BJ (cell line): ENCODE measurements at regions not wholly inside any gene's neighbourhood (a gene's known extent, or its start where the extent isn't known, plus 50 kb on each side); places are given as distances from the start of the nearest gene placed in this dataset.
"Not testable (repeated sequence)": the region's sequence is repeated elsewhere in the genome, so short reads cannot be mapped to it uniquely, and the experiment has no call there.

Experiments
- CTCF ChIA-PET: fragments of 350-600 bp; formaldehyde crosslinking; extraction: SDS; loops from one replicate; lab custom pipeline; 2021; ENCODE audit warnings: antibody characterized with exemption, inconsistent platforms; lab: Yijun Ruan, JAX
- POLR2A ChIA-PET: fragments of 300-600 bp; sonication (Branson Sonifier 250); formaldehyde crosslinking; extraction: SDS; loops from one replicate; lab custom pipeline; 2021; ENCODE audit warnings: antibody characterized with exemption; lab: Charles Lee
- DNase-seq: peaks from one replicate; pipeline ENCODE4 v3.0.0-alpha.2; 2011; ENCODE audit warnings: low read depth
- H3K27me3 ChIP-seq: 2 replicates; pipeline ENCODE4 v1.6.0; 2011; ENCODE audit warnings: low read length; ENCODE audit not compliant: control insufficient read depth, insufficient read depth
- H3K36me3 ChIP-seq: 2 replicates; pipeline ENCODE4 v1.5.1; 2011; ENCODE audit warnings: low read length; ENCODE audit not compliant: control insufficient read depth, insufficient read depth
- H3K4me3 ChIP-seq: 2 replicates; pipeline ENCODE4 v1.5.1; 2011; ENCODE audit warnings: low read depth, mild to moderate bottlenecking, control low read depth, low read length
- TF ChIP-seq, protein P1 (sequence below): IDR thresholded peaks from 2 replicates; pipeline ENCODE4 v1.5.1; 2011; ENCODE audit warnings: low read depth, mild to moderate bottlenecking, control low read depth, inconsistent platforms, low read length, moderate library complexity; ENCODE audit not compliant: insufficient read depth

DNA sequence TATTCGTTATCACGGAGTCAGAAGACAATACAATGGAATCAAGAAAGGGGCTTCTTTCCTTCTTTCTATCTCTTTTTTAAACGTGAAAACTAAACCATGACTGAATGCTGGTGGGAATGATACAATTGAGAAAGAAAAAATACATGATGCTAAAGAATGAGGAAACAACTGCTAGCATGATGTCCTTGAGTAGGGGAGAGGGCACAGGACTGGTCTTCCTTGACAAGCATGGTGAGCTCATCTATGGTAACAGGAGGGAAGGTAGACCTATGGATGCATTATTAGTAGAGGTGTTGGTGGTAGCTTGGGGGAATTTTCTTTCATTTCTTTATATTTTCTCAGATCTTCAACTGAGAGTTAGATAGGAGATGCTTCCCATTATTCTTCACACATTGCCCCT is 88.9 kb upstream of the COL1A2 start:
- POLR2A ChIA-PET = no interaction called here
- Histone ChIP-seq H3K4me3 (no peak overlapping the region), H3K36me3 (no peaks in the 10 kb centered on the region), H3K27me3 (no peaks in the 10 kb centered on the region)
- no peak for DNase-seq
- TF ChIP-seq, protein P1, sequence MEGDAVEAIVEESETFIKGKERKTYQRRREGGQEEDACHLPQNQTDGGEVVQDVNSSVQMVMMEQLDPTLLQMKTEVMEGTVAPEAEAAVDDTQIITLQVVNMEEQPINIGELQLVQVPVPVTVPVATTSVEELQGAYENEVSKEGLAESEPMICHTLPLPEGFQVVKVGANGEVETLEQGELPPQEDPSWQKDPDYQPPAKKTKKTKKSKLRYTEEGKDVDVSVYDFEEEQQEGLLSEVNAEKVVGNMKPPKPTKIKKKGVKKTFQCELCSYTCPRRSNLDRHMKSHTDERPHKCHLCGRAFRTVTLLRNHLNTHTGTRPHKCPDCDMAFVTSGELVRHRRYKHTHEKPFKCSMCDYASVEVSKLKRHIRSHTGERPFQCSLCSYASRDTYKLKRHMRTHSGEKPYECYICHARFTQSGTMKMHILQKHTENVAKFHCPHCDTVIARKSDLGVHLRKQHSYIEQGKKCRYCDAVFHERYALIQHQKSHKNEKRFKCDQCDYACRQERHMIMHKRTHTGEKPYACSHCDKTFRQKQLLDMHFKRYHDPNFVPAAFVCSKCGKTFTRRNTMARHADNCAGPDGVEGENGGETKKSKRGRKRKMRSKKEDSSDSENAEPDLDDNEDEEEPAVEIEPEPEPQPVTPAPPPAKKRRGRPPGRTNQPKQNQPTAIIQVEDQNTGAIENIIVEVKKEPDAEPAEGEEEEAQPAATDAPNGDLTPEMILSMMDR = no peak
- CTCF ChIA-PET = interaction anchor here (1.6 kb wide), 1 partner anchor 131 kb away, joined by 4 read pairs; no protein-coding TSS in a partner anchor

DNA sequence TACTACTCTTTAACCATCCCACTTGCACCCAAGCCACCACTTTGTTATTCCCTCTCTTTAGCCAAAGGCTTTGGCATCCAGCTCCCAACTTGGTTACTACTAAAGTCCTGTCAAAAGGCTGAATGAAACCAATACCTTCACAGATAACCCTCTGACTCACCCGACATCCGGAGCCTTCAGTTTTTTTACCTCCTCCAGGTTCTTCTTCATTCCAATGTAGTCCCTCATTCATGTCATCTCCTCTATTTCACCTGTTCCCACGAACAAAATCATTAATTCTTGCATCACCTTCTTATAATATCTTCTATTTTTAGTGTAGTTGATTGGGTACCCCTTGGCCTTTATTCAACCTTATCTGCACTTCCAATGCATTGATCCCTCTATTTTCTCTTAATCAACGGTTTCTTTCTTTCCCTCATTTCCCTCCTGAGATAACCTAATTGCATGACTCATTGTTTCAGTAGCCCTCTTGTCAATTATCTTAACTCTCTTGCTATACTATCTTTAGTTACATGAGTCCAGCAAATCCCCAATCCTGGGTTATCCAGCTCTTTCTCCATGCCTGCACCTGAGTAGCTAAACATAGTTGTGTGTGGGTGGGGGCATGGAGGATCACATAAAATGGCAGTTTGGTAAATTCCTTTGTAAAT is 87.2 kb upstream of the COL1A2 start:
- Histone ChIP-seq H3K27me3 (no peaks in the 10 kb centered on the region), H3K36me3 (no peaks in the 10 kb centered on the region), H3K4me3 (no peak overlapping the region)
- TF ChIP-seq, protein P1 = no peak
- CTCF ChIA-PET = no interaction called here
- POLR2A ChIA-PET = no interaction called here
- DNase-seq = no peak

DNA sequence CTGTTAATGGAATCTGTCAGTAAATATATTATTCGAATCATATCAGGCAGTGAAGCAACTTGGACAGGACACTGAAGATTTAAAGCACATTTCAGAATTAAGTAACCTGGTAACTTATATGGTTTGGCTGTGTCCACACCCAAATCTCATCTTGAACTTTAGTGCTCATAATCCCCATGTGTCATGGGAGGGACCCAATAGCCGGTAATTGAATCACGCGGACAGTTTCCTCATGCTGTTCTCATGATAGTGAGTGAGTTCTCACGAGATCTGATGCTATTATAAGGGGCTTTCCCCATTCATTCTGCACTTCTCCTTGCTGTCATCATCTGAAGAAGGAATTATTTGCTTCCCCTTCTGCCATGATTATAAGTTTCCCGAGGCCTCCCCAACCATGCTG is 83.2 kb upstream of the COL1A2 start:
- no peaks in the 10 kb centered on the region for H3K27me3 ChIP-seq
- no peak for DNase-seq

DNA sequence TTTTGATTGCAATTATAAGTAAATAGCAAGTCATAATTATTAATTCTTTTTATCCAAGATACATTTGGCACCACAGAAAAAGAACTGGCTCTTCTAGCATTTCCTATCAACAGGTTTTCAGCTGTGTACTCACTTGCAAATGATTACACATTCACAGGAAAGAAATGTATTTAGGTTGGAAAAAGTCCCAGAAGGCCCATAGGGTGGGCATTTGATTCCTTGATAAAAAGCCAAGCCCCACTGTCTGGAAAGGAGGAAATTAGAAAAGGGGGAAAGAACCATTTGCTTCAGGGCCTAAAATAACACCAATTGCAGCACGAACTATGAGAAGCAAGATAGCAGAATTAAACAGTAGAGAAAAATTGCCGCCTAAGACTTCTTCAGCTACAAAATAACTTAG is 80.8 kb upstream of the COL1A2 start:
- TF ChIP-seq, protein P1 = no peak
- no peak for DNase-seq
- ChIA-PET POLR2A (no interaction called here), CTCF (interaction anchor here (0.6 to 1.1 kb wide), 2 partner anchors 81 to 1070 kb away, joined by 3 read pairs; partner anchors contain the start of gene COL1A2)
- no peak overlapping the region for H3K4me3 ChIP-seq
- H3K27me3 ChIP-seq = no peaks in the 10 kb centered on the region
- no peaks in the 10 kb centered on the region for H3K36me3 ChIP-seq

More for the DNA sequence above, 83.2 kb upstream of the COL1A2 start:
- ChIA-PET POLR2A (no interaction called here), CTCF (no interaction called here)
- Histone ChIP-seq H3K36me3 (no peaks in the 10 kb centered on the region), H3K4me3 (no peak overlapping the region)
- TF ChIP-seq, protein P1 = no peak

DNA sequence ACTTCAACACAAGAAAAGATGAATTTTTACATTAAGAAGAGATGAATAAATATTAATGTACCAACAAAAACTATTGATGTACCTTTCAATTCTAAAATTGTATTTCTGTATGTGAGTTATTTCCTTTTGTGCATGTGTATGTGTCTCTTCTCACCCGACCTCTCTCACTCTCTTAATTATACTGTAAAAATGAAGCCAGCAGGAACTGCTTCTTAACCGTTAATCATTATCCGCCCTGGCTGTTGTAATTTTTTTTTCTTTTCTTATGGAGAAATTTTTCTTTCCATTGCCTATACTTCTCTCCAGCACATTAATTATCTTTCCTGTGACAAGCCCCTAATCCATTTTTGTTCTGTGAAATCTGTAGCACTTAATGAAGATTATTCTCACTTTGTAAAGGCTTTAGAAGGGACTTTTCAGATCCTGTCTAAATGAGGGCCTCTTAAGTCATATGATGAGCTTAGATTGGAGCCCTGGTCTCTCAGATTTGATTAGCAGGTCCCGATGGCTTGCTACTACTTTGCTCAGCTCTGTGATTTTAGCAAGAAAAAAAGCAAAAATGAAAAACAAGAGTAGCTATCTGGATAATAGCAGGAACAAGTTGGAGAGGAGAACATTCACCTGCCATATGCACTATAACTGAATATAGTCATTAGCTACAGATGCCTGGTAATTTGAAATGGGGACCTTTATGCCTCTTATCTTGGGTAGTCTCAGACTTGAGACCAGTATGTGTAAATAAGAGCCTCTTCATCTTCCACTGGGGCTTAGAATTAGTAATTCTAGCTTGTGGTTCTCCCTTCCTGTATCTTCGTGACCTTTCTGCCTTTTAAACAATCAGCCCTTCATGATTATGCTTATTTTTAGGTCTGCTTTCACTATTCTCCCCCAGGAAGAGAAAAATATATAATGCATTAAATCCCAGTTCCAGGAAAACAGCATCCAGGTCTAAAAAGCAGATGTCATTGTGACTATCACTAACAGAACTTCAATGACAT is 80.0 kb upstream of the COL1A2 start:
- ChIA-PET POLR2A (no interaction called here), CTCF (interaction anchor here (0.6 kb wide), 1 partner anchor 39 kb away, joined by 3 read pairs; no protein-coding TSS in a partner anchor)
- H3K4me3 ChIP-seq = no peak overlapping the region
- TF ChIP-seq, protein P1 = no peak
- H3K36me3 ChIP-seq = no peaks in the 10 kb centered on the region
- no peak for DNase-seq
- no peaks in the 10 kb centered on the region for H3K27me3 ChIP-seq

DNA sequence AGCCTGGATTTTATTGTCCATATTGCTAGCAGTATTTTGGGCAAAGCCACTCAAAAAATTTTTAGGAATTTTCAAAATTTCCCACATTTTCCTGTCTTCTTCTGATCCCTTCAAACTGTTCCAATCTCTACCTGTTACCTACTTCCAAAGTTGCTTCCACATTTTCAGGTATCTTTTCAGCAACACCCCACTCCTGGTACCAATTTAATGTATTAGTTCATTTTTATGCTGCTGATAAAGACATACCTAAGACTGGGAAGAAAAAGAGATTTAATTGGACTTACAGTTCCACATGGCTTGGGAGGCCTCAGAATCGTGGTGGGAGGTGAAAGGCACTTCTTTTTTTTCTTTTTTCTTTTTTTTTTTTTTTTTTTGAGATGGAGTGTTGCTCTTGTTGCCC is 73.6 kb upstream of the COL1A2 start:
- POLR2A ChIA-PET, H3K4me3 ChIP-seq, DNase-seq, H3K36me3 ChIP-seq, CTCF ChIA-PET, H3K27me3 ChIP-seq: not testable (repeated sequence)
